ENCODE measurements at regions not wholly inside any gene's neighbourhood (a gene's known extent, or its start where the extent isn't known, plus 50 kb on each side); places are given as distances from the start of the nearest gene placed in this dataset.
"Not testable (repeated sequence)": the region's sequence is repeated elsewhere in the genome, so short reads cannot be mapped to it uniquely, and the experiment has no call there.

DNA sequence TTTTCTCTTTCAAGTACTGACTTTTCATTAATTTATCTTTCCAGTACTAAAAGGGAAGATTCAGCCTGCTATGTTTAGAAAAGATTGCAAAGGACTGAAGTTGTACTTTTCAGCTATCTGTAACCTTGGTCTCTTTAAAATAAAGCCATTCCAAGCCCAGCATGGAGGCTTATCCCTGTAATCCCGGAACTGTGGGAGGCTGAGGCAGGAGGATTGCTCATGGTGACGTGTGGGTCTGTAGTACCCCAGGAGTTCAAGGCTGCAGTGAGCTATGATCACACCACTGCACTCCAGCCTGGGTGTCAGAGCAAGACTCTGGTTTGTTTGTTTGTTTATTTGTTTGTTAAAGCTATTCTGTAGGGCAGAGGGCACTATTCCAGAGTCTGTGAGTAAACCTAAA, 50.6 kb upstream of the TMEM170B start:
- DNase-seq (ENCODE audit: low read depth, low spot score), result no peak

DNA sequence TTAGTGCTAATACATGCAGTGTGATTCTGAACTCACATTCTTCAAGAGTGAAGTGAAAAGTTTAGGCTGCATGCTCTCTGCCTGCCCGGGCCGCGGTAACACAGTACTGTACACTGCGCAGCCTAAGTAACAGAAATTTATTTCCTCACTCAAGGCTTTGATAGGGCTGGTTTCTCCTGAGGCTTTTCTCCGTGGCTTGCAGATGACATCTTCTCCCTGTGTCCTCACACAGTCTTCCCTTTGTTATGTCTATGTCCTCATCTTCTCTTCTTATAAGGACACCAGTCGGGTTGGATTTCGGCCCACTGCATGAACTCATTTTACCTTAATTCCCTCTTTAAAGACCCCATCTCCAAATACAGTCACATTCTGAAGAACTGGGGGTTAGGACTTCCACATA, 51.1 kb upstream of the TMEM170B start:
- no peak for DNase-seq (ENCODE audit: low read depth, low spot score)

DNA sequence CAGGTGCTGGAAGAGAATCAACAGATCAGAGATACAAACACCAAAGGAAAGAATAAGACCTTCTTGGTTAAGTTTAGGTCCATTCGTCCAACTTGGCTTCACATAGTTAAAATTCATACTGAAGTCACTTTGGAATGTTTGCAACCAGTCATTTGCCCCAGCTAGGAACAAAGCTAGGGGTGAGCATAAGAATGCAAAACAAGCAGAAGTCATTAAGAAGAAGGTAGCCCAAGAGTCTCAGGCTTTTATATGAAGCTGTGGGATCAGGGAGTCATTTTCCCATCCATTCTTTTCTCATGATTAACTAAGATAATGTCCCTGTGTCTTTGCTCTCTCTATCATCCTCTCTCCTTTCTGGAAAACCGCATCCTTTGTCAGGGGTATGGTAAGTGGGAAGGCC, 51.5 kb upstream of the TMEM170B start:
- DNase-seq (ENCODE audit: low read depth, low spot score), result no peak

DNA sequence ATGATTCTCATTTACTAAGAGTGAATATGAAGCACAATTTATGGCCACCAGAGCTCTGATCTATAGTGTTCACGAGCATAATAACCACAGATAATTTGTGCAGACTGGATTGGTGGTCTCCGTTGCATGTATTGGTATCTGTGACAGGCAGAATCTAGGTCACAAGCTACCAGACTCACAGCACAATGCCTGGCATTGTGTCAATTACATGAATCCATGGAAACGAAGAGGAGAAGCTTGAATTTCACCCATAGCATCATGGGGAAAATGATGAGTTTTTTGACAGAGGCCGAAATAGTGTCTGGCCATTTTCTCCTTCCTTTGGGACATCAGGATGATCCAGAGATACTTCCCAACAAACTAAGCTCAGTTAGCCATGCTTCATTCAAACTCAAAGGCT, 52.3 kb upstream of the TMEM170B start:
- no peak for DNase-seq (ENCODE audit: low read depth, low spot score)

DNA sequence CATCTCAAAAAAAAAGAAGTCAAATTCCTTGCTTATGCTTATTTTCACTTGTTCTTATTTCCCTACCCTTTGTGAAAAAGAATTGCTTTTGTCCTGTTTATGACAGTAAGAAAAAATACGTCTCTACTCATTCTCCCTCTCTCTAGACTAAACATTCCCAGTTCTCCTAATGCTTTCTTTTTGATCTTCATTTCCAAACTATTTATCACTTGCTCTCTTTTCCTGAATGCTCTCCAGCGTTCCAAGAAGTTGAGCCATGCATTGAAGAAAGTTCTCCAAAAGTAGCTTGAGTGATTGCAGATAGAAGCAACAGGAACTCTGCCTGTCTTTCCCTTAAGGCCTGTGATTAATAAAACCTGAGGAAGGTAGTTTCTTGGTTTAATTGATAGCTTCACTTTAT, 53.1 kb upstream of the TMEM170B start:
- no peak for DNase-seq (ENCODE audit: low read depth, low spot score)

DNA sequence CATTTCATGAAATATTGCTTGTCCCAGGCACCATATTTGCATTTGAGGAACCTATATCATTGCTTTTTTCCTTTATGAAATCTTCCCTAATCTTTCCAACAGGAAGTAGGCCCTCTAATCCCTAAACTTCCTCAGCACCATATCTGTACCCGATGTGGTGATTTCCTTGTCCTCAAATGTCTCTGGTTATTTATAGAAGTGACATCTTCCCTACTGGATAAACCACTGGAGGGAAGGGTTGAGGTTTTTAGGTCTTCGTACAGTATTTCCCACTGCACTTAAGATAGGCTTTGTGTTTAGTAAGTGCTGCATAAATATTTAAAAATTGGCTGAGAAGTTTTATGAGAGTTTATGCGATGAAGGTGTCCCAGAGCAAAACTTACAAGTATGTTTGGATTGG, 54.9 kb upstream of the TMEM170B start:
- DNase-seq (ENCODE audit: low read depth, low spot score), result no peak

DNA sequence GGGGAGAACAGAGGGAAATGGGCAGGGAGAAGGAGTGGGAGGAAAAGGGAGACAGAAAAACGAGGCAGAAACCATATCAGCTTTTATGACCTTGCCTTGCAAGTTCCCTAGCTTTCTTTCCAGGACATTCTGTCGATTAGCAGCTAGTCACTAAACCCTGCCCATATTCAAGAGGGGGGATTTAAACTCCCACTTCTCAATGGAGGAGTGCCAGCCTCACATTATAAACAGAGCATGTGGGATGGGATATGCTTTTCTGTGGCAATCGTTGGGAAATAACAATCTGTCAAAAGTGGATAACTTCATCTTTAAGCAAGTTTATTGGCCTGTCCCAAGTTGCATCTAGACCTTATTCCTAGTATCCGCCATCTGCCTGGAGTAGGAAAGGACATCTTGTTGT, 57.0 kb upstream of the TMEM170B start:
- no peak for DNase-seq (ENCODE audit: low read depth, low spot score)

DNA sequence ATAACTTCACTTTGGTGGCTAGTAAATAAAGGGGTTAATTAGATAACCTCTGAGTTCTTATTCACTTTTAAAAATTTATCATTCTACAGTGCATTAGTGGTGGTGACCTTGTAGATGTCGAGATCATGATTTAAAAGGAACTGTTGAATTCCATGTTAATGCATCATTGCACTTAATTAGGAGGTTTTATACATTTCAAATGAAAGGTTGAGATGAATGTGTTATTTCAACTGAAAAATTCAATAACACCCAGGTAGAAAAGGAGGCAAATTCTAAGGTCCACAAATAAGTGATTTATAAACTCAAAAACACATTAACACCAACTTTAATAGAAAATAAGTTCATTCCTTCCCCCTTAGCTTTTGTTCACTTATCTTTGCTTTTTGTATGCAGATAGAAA, 58.3 kb upstream of the TMEM170B start:
- DNase-seq (ENCODE audit: low read depth, low spot score), result no peak

DNA sequence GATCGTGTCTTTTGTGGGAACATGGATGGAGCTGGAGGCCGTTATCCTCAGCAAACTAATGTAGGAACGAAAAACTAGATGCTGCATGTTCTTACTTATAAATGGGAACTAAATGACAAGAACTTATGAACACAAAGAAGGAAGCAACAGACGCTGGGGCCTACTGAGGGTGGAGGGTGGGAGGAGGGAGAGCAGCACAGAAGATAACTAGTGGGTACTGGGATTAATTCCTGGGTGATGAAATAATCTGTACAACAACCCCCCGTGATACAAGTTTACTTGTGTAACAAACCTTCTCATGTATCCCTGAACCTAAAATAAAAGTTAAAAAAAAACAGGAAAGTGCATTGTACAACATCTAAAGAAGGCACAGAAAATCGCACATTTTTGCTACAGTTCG, 59.0 kb upstream of the TMEM170B start:
- DNase-seq (ENCODE audit: low read depth, low spot score), result no peak

DNA sequence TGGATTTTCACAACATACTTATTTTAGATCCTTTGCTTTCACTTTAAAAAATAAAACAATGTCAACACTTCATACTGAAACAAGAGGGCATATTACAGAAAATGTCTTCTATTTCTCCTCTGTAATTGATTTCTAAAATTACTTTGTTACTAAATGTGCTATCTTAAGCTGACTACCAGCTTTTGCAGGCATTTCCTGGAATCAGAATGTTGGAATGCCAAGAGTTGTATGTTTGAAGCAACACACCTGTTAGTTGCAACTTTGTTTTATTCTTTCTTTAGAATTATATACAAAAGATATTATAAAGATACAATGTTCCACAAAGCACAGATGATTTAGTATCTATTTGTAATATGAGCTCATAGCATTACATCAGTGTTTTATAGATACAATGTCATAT, 62.5 kb upstream of the TMEM170B start:
- no peak for DNase-seq (ENCODE audit: low read depth, low spot score)

DNA sequence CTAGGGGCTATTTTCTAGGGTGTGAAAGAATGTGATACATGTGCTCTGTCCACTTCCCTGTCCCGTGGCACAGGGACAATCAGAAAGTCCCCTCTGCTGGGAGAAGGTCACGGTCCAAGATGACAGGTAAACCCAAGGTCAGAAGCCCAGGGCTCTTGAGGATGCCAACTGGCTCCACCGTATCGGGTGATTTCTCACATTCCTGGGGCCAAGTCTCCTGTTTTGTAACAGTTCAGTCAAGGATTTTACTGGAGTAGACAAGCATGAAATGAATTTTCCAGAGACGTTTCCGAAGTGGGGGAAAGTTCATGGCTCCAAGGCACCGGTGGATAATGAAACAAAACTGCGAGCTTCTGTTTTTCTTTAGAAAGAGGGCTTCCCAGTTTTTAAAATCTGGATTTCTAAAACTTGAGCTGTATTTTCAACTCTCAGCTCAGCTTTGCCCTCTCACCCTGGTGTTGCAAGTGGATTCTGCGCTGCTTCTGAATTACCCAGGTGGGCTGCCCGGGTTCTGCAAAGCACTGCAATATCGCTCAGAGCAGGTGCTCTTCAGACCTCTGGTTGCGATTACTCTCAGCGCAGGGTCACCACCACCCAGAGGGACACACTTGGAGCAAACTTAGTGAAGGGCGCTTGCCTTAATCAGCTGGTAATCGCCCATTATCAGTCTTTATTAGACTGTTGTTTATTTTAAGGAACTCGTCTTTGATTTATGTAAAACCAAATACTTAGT, 64.4 kb upstream of the TMEM170B start:
- no peak for DNase-seq (ENCODE audit: low read depth, low spot score)

DNA sequence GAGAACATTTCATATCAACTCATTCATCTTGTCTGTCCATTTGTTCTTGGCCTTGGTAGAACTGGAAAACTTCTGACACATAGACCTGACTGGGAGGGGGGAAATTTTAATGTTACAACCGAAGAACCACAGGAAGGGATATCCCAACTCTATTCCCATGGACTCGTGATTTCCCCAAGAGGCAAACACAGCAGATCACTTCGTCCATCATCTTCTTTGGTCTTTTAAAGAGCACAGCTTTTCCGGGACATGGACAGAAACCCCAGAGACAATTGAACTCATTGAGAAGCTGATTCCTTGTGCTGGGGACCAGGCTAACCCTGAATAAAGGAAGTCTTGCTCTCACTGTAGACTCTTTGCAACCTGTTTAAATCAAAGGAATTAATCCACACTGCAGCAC, 66.3 kb upstream of the TMEM170B start:
- no peak for DNase-seq (ENCODE audit: low read depth, low spot score)

DNA sequence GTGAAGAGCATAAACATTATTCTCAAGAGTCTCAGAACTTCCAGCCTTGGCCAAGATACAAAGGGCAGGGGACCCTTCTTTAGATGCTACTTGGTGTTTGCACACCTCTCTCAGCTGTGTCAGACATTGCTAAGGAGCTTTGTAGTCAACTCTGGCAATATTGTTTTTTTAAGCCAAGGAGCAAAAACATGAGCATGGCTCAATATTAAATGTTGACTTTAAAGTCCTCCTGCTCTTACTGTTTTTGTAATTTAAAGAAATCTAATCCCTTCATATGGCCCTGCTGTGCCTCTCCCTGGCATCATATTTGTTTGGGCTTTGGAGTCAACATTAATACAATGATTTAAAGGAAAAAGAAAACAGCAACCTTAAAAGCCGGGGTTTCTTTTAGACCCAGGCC, 67.9 kb upstream of the TMEM170B start:
- DNase-seq (ENCODE audit: low read depth, low spot score), result no peak

DNA sequence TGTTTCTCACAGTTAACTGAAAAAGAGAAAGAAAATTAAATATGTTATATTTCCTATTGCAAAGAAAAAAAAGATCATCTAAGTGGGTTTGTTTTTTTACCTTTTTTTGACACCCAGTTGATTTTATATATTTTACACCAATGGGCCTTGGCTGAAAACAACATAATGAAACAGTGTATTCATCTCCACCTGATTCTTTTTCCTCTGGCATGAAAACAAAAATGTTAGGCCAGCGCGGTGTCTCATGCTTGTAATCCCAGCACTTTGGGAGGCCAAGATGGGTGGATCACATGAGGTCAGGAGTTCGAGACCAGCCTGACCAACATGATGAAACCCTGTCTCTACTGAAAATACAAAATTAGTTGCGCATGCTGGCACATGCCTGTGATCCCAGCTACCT, 69.3 kb upstream of the TMEM170B start:
- not testable (repeated sequence) for DNase-seq (ENCODE audit: low read depth, low spot score)

DNA sequence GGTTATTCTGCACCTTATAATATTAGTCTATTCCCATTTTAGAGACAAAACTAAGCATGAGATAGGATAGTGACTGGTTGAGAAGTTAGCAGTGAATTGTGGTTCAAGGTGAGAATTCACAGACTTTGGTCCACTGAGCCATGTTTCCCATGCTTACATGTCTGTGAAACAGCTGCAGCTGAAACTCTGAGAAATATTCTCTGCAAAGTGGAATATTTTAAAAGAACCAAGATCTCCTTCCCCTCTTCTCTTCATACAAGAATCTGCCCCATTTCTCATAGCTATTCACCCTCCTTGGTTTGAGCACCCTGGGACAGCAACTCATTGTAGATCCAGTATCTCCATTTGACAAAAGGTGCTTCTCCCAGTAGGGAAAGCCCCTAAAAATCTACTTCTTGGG, 70.2 kb upstream of the TMEM170B start:
- DNase-seq (ENCODE audit: low read depth, low spot score), result no peak

DNA sequence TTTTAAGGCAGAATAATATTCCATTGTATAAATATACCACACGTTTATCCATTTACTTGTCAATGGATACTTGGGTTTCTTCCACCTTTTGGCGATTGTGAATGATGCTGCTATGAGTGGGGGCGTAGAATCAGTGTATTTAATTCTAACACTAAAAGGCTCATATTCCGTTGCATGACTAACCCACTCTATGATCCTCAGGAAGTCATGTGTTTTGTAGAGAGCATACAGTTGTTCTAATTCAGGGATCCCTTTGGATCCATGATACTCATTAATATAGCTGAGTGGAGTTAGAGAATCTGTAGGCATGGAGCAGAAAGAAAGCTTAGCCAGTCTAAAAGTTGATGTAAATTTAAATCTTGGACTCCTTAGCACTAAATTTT, 74.2 kb upstream of the TMEM170B start:
- no peak for DNase-seq (ENCODE audit: low read depth, low spot score)

DNA sequence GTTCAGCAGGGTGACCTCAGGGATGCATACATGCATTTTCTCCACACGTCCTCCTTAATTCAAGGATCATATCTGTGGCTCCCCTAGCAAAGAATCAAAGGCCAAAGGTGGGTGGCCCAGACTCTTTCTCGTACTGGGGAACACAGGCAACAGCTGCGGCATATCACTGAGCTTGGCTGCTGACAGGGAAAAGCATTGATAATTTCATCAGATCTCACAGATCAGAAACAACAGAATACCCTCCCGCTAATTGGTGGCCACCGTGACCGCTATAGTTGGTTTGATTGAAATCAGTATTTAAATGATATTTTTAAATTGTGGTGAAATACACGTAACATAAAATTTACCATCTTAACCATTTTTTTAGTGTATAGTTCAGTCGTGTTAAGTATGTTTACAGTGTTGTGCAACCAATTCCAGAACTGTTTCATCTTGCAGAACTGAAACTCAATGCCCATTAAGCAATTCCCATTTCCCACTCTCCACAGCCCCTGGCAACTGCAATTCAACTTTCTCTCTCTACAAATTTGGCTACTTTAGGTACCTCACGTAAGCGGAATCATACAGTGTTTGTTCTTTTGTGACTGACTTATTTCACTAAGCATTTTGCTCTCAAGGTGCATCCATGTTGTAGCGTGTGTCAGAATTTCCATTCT, 74.7 kb upstream of the TMEM170B start:
- no peak for DNase-seq (ENCODE audit: low read depth, low spot score)

DNA sequence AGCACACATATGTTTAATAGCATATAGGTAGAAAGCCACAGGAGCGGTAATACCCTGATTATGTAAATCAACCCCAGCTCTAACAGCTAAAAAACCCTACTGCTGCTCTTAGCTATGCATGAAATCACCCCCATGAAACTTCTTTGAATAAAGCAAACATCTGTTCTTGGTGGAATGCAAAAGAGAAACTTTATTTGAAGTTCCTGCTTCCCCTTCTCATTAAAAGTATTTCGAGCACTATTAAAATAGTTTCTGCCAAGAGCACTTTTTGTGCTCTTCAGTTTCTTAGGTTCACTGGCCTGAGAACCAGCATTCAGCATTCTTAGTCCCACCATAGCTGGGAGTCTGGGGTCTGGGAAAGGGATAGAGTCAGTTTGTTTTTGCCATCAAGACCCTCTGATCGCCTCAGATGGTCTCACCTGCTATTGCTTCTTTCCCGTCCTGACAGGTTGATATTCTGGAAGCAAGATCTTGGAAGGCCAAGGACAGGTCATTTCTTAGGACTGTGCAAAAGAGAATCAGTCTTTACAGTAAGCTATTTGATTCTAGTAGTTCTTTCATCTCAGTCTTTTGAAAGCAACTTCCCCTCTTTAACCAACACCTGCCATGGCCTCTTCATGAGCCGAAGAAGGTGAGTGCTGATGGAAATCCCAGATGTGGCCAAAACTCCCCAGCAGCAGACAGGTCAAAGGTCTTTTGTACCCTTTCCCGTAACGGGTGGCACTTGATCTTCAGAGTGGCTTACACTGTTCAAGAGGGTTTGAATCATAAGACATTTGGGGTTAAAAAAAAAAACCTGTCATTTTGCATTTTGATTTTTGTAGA, 76.5 kb upstream of the TMEM170B start:
- no peak for DNase-seq (ENCODE audit: low read depth, low spot score)

DNA sequence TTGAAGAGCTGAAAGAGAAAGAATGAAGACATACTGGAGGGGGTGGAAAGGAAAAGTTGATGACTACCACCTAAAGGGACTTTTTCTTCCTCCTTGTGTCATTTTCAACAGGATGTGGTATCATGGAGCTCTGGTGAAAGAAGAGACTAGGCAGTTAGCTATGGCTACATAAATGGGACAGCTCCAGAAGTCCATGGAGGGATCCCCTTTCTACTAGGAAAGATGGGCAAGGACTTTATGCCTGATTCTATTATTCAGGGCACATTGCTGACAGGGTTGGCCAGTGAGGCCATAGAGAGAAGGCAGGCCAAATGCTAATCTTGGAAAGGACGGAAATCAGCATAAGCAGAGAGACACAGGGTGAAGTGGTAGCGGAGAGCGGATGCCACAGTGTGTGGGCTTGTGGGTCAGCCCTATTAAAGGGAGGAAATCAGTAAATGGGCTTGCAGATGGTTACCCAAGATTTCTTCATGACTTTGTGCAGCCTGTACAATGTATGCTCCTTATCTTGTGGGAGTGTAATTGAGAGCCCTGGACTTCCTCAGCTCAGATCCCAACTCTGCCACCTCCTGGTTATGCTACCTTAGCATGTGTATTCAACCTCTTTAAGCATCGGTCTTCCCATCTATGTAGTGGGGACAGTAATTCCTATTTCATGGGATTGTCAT, 77.4 kb upstream of the TMEM170B start:
- DNase-seq (ENCODE audit: low read depth, low spot score), result no peak

DNA sequence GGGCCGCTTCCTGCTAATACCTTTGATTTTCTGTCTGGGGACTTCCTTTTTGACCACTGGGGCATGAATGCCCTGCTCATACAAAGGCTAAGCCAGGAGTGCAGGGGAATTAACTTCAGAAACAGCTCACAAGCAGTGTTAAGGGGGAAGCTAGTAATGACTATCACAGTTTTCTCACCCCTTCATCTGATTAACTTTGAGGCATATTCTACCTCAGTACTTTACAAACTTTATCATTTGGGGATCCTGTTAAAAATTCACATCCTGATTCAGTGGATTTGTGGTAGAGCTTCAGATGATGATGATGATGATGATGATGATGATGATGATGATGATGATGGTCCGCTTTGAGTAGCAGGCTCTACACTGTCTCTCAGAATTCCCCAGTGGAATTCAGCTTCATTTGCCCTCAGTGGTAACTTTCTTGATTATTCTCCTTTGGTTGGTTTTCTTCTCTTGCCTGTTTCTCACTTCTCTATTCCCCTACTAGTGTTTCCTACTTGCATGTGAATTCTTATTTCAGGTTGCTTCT, 78.4 kb upstream of the TMEM170B start:
- no peak for DNase-seq (ENCODE audit: low read depth, low spot score)

DNA sequence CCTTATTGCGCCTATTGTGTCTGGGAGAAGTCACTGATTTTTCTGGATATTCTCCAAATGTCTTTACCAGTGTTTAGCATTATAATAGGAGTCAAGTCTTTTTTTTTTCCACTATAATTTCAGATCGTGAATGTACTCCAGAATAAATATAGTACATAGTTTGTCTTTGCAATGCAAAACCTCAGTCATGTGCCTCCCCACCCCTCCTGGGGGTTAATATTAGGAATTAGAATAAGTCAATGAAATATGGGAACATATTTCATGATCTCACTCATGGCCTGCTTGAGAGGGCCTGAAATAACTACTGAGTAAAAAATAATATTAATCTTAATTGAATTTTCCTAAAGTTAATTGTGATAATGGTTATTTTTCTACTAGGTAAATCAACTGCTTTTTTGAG, 79.0 kb upstream of the TMEM170B start:
- DNase-seq (ENCODE audit: low read depth, low spot score), result no peak

DNA sequence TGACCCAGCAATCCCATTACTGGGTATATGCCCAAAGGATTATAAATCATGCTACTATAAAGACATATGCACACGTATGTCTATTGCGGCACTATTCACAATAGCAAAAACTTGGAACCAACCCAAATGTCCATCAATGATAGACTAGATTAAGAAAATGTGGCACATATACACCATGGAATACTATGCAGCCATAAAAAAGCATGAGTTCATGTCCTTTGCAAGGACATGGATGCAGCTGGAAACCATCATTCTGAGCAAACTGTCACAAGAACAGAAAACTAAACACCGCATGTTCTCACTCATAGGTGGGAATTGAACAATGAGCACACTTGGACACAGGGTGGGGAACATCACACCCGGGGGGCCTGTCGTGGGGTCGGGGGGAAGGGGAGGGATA, 80.1 kb upstream of the TMEM170B start:
- DNase-seq (ENCODE audit: low read depth, low spot score), result not testable (repeated sequence)
